ENCODE measurements at regions not wholly inside any gene's neighbourhood (a gene's known extent, or its start where the extent isn't known, plus 50 kb on each side); places are given as distances from the start of the nearest gene placed in this dataset.
A peak's percentile ranks its signal among the peaks of the same experiment; 100 is the strongest.

- Histone ChIP-seq H2BK12ac (ENCODE audit: low read length) (no peak overlapping the region), H4K12ac (ENCODE audit: low read depth, low read length) (no peak overlapping the region), H3K4me1 (ENCODE audit: control insufficient read depth in 1 of 2, insufficient read depth in 2 of 2, low read length in 2 of 2) (peaks cover 0 to 3% of the 10 kb centered on the region in 2 experiments), H3K23ac (ENCODE audit: low read length) (no peak overlapping the region), H4K8ac (ENCODE audit: low read depth, low read length) (no peak overlapping the region), H3K36me3 (ENCODE audit: control insufficient read depth in 1 of 2, insufficient read depth in 2 of 2, low read length in 2 of 2) (no peaks in the 10 kb centered on the region), H3K14ac (ENCODE audit: low read length) (no peak overlapping the region), H3K27me3 (ENCODE audit: insufficient read depth, low read length) (no peaks in the 10 kb centered on the region), H2AK5ac (ENCODE audit: low read length) (no peak overlapping the region), H3K4ac (ENCODE audit: low read depth, low read length) (no peak overlapping the region), H3K9me3 (ENCODE audit: insufficient read depth, low read depth, low read length) (no peaks in the 10 kb centered on the region), H4K91ac (ENCODE audit: low read depth, low read length) (no peak overlapping the region), H3K4me2 (ENCODE audit: low read length) (no peak overlapping the region), H3K79me2 (ENCODE audit: control insufficient read depth, insufficient read depth, low read length, poor library complexity) (no peaks in the 10 kb centered on the region), H3K18ac (ENCODE audit: low read length) (no peak overlapping the region), H3K27ac (ENCODE audit: low read depth, low read length) (no peak overlapping the region), H2BK5ac (ENCODE audit: low read depth, low read length, poor library complexity) (no peak overlapping the region), H2AFZ (ENCODE audit: insufficient read depth, low read length, poor library complexity) (no peak overlapping the region), H3K9ac (ENCODE audit: low read length) (no peak overlapping the region), H3K4me3 (ENCODE audit: low read depth, low read length) (no peak overlapping the region), H2BK120ac (ENCODE audit: insufficient read depth, low read length, poor library complexity) (no peak overlapping the region), H3K79me1 (ENCODE audit: low read length) (no peaks in the 10 kb centered on the region)
- DNase-seq: no peak
- no CpG with 5 or more reads among the region's 1 CpG for WGBS (ENCODE audit: extremely low coverage, insufficient coverage, insufficient read length)
Measured at GRCh38 chr20:60470366-60470765, 512.1 kb downstream of the CDH26 start.

GRCh38 chr20:60473211-60473610, 515.0 kb downstream of the CDH26 start:
- Histone ChIP-seq H4K8ac (ENCODE audit: low read depth, low read length) (no peak overlapping the region), H2AFZ (ENCODE audit: insufficient read depth, low read length, poor library complexity) (no peak overlapping the region), H3K4me1 (ENCODE audit: control insufficient read depth in 1 of 2, insufficient read depth in 2 of 2, low read length in 2 of 2) (no peaks in the 10 kb centered on the region), H4K91ac (ENCODE audit: low read depth, low read length) (no peak overlapping the region), H4K12ac (ENCODE audit: low read depth, low read length) (no peak overlapping the region), H3K27me3 (ENCODE audit: insufficient read depth, low read length) (no peaks in the 10 kb centered on the region), H3K4me3 (ENCODE audit: low read depth, low read length) (no peak overlapping the region), H2AK5ac (ENCODE audit: low read length) (no peak overlapping the region), H3K79me1 (ENCODE audit: low read length) (no peaks in the 10 kb centered on the region), H3K14ac (ENCODE audit: low read length) (no peak overlapping the region), H3K23ac (ENCODE audit: low read length) (no peak overlapping the region), H3K4me2 (ENCODE audit: low read length) (no peak overlapping the region), H3K9ac (ENCODE audit: low read length) (no peak overlapping the region), H3K18ac (ENCODE audit: low read length) (no peak overlapping the region), H2BK5ac (ENCODE audit: low read depth, low read length, poor library complexity) (no peak overlapping the region), H3K9me3 (ENCODE audit: insufficient read depth, low read depth, low read length) (no peaks in the 10 kb centered on the region), H2BK12ac (ENCODE audit: low read length) (no peak overlapping the region), H3K36me3 (ENCODE audit: control insufficient read depth in 1 of 2, insufficient read depth in 2 of 2, low read length in 2 of 2) (no peaks in the 10 kb centered on the region), H2BK120ac (ENCODE audit: insufficient read depth, low read length, poor library complexity) (no peak overlapping the region), H3K4ac (ENCODE audit: low read depth, low read length) (no peak overlapping the region), H3K79me2 (ENCODE audit: control insufficient read depth, insufficient read depth, low read length, poor library complexity) (no peaks in the 10 kb centered on the region), H3K27ac (ENCODE audit: low read depth, low read length) (no peak overlapping the region)
- DNase-seq: peak in 1 of 2 donors; percentile 35
- WGBS (ENCODE audit: extremely low coverage, insufficient coverage, insufficient read length): no CpG with 5 or more reads among the region's 2 CpGs

DNA sequence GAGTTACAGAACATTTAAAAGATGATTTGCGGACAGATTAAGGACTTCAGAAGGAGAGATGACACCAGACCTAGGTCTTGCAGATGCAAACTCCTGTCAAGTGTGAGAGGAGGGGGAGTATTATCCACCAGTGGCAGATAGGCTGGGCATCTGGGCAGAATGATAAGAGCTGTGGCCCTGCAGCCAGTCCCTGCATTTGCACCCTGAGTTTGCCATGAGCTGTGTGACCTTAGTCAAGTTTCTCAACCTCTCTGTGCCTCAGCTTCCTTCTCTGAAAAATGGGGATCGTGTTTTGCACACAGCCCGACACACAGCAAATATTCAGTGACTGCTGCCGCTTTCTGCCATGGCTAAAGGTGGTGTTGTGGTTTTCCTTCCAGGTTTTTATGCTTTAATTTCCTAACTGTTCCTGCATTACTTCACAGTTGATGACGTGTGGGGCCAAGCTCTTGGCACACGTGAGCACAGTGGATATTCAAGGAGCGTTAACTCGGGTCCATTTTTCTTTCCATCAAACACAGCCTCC, 516.2 kb downstream of the CDH26 start:
- H3K23ac ChIP-seq (ENCODE audit: low read length): no peak overlapping the region
- no CpG with 5 or more reads among the region's 8 CpGs for WGBS (ENCODE audit: extremely low coverage, insufficient coverage, insufficient read length)
- H3K9me3 ChIP-seq (ENCODE audit: insufficient read depth, low read depth, low read length): peaks cover 2% of the 10 kb centered on the region

DNA sequence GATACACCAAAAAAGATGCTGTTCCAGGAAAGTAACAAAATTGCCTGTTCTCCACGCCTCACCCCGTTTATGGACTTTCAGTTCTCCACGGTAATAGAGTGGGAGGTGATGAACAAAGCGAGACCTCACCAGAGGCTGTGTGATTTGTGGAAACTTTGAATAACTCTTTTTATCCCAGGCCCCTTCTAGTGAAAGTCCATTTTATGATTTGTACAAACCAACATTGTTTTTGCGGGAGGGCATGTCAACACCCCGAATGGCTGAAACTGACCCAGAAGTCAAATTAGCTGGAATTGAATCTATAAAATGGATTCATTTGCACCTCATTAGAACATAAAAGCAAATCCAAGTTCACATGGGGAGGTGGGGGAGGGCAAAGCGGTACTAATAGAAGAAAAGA, 517.8 kb downstream of the CDH26 start:
- no peak overlapping the region for H3K4me3 ChIP-seq (ENCODE audit: low read depth, low read length)
- no peak overlapping the region for H3K9ac ChIP-seq (ENCODE audit: low read length)
- no peak for DNase-seq
- H3K23ac ChIP-seq (ENCODE audit: low read length): no peak overlapping the region
- H4K12ac ChIP-seq (ENCODE audit: low read depth, low read length): no peak overlapping the region
- no peak overlapping the region for H3K18ac ChIP-seq (ENCODE audit: low read length)
- H4K91ac ChIP-seq (ENCODE audit: low read depth, low read length): no peak overlapping the region
- no peak overlapping the region for H3K27ac ChIP-seq (ENCODE audit: low read depth, low read length)
- no peaks in the 10 kb centered on the region for H3K36me3 ChIP-seq (ENCODE audit: control insufficient read depth in 1 of 2, insufficient read depth in 2 of 2, low read length in 2 of 2)
- H4K8ac ChIP-seq (ENCODE audit: low read depth, low read length): no peak overlapping the region
- H3K4ac ChIP-seq (ENCODE audit: low read depth, low read length): no peak overlapping the region
- no peaks in the 10 kb centered on the region for H3K4me1 ChIP-seq (ENCODE audit: control insufficient read depth in 1 of 2, insufficient read depth in 2 of 2, low read length in 2 of 2)
- no peak overlapping the region for H3K4me2 ChIP-seq (ENCODE audit: low read length)
- H3K79me2 ChIP-seq (ENCODE audit: control insufficient read depth, insufficient read depth, low read length, poor library complexity): no peaks in the 10 kb centered on the region
- H2BK5ac ChIP-seq (ENCODE audit: low read depth, low read length, poor library complexity): no peak overlapping the region
- no peak overlapping the region for H2BK120ac ChIP-seq (ENCODE audit: insufficient read depth, low read length, poor library complexity)
- H2BK12ac ChIP-seq (ENCODE audit: low read length): no peak overlapping the region
- peaks cover 2% of the 10 kb centered on the region for H3K9me3 ChIP-seq (ENCODE audit: insufficient read depth, low read depth, low read length)
- no peak overlapping the region for H2AFZ ChIP-seq (ENCODE audit: insufficient read depth, low read length, poor library complexity)
- no peak overlapping the region for H3K14ac ChIP-seq (ENCODE audit: low read length)
- no peak overlapping the region for H2AK5ac ChIP-seq (ENCODE audit: low read length)
- no peaks in the 10 kb centered on the region for H3K79me1 ChIP-seq (ENCODE audit: low read length)
- no CpG with 5 or more reads among the region's 7 CpGs for WGBS (ENCODE audit: extremely low coverage, insufficient coverage, insufficient read length)
- H3K27me3 ChIP-seq (ENCODE audit: insufficient read depth, low read length): no peaks in the 10 kb centered on the region

More for the DNA sequence above, 516.2 kb downstream of the CDH26 start:
- Histone ChIP-seq H3K4me3 (ENCODE audit: low read depth, low read length) (no peak overlapping the region), H3K14ac (ENCODE audit: low read length) (no peak overlapping the region), H3K27me3 (ENCODE audit: insufficient read depth, low read length) (no peaks in the 10 kb centered on the region), H4K91ac (ENCODE audit: low read depth, low read length) (no peak overlapping the region), H3K79me2 (ENCODE audit: control insufficient read depth, insufficient read depth, low read length, poor library complexity) (no peaks in the 10 kb centered on the region), H4K8ac (ENCODE audit: low read depth, low read length) (no peak overlapping the region), H2AK5ac (ENCODE audit: low read length) (no peak overlapping the region), H2AFZ (ENCODE audit: insufficient read depth, low read length, poor library complexity) (no peak overlapping the region), H2BK12ac (ENCODE audit: low read length) (no peak overlapping the region), H3K9ac (ENCODE audit: low read length) (no peak overlapping the region), H3K79me1 (ENCODE audit: low read length) (no peaks in the 10 kb centered on the region), H2BK120ac (ENCODE audit: insufficient read depth, low read length, poor library complexity) (no peak overlapping the region), H3K36me3 (ENCODE audit: control insufficient read depth in 1 of 2, insufficient read depth in 2 of 2, low read length in 2 of 2) (no peaks in the 10 kb centered on the region), H3K4ac (ENCODE audit: low read depth, low read length) (no peak overlapping the region), H3K4me2 (ENCODE audit: low read length) (no peak overlapping the region), H3K27ac (ENCODE audit: low read depth, low read length) (no peak overlapping the region), H4K12ac (ENCODE audit: low read depth, low read length) (no peak overlapping the region), H2BK5ac (ENCODE audit: low read depth, low read length, poor library complexity) (no peak overlapping the region), H3K4me1 (ENCODE audit: control insufficient read depth in 1 of 2, insufficient read depth in 2 of 2, low read length in 2 of 2) (no peaks in the 10 kb centered on the region), H3K18ac (ENCODE audit: low read length) (no peak overlapping the region)
- DNase-seq: no peak
